ENCODE measurements at regions not wholly inside any gene's neighbourhood (a gene's known extent, or its start where the extent isn't known, plus 50 kb on each side); places are given as distances from the start of the nearest gene placed in this dataset.

DNA sequence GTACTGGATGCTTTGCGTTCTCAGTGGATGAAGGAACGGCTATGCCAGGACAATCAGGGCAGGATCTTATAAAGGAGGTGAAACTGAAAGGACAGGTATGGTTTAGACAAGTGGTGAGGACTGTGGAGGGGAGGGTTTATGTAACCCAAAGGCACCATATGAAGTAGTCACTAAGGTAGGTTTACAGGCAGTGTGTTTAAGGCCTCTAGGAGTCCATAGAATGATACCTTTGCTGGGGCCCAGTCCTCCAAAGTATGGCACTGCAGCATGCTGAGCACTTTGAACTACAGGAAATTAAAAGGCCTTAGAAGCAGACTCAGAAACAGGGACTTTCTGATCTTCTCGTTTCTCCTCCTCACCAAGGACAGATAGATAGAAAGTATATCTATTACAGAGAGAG lies 304.7 kb upstream of the USP25 start:
- TF ChIP-seq YY1 (tag by site-specific recombination; IDR thresholded peaks at IDR 0.05), result no peak
- TF ChIP-seq, protein P1, sequence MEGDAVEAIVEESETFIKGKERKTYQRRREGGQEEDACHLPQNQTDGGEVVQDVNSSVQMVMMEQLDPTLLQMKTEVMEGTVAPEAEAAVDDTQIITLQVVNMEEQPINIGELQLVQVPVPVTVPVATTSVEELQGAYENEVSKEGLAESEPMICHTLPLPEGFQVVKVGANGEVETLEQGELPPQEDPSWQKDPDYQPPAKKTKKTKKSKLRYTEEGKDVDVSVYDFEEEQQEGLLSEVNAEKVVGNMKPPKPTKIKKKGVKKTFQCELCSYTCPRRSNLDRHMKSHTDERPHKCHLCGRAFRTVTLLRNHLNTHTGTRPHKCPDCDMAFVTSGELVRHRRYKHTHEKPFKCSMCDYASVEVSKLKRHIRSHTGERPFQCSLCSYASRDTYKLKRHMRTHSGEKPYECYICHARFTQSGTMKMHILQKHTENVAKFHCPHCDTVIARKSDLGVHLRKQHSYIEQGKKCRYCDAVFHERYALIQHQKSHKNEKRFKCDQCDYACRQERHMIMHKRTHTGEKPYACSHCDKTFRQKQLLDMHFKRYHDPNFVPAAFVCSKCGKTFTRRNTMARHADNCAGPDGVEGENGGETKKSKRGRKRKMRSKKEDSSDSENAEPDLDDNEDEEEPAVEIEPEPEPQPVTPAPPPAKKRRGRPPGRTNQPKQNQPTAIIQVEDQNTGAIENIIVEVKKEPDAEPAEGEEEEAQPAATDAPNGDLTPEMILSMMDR (tag by site-specific recombination; IDR thresholded peaks at IDR 0.05), result no peak
- no peak for TF ChIP-seq ZNF747 (tag by site-specific recombination; IDR thresholded peaks at IDR 0.05)
- no peak for TF ChIP-seq ZNF133 (tag by site-specific recombination; IDR thresholded peaks at IDR 0.05)
- no peak for TF ChIP-seq PRDM1 (tag by site-specific recombination; IDR thresholded peaks at IDR 0.05)

Measured in HEK293 (cell line).